VCaP (cell line): ENCODE measurements at regions not wholly inside any gene's neighbourhood (a gene's known extent, or its start where the extent isn't known, plus 50 kb on each side); places are given as distances from the start of the nearest gene placed in this dataset.

Experiments
- H3K27ac ChIP-seq: fragments of 450-650 bp; 2 replicates; pipeline ENCODE4 v1.5.1; 2017
- TF ChIP-seq, protein P1 (sequence below): fragments of 450-650 bp; conservative IDR thresholded peaks from 2 replicates; pipeline ENCODE4 v1.5.1; 2017; ENCODE audit warnings: mild to moderate bottlenecking, moderate library complexity

DNA sequence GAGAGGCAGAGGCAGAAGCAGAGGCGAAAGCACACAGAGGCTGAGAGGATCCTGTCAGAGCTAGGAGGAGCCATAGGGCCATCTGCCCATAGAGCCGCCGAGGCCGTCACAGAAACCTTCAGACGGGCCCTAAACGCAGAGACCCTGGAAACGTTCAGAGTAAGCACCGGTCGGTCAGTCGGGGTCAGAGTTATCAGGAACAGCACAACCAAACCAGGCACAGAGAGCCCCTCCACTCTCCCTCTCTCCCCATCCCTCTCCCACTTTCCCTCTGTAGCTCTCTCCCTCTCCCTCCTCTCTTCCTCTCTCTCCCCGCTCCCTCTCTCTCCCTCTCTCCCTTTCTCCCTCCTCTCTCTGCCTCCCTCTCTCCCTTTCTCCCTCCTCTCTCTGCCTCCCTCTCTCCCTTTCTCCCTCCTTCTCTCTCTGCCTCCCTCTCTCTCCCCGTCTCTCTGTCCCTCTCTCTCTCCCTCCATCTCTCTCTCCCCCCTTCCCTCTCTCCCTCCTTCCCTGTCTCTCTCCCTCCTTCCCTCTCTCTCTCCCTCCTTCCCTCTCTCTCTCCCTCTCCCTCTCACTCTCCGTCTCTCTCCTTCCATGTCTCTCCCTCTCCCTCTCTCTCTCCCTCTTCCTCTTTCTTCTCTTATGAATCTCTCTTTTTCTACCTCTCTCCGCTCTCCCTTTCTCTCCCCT is 138.9 kb downstream of the C16orf95 start:
- H3K27ac ChIP-seq = no peak overlapping the region
- TF ChIP-seq, protein P1, sequence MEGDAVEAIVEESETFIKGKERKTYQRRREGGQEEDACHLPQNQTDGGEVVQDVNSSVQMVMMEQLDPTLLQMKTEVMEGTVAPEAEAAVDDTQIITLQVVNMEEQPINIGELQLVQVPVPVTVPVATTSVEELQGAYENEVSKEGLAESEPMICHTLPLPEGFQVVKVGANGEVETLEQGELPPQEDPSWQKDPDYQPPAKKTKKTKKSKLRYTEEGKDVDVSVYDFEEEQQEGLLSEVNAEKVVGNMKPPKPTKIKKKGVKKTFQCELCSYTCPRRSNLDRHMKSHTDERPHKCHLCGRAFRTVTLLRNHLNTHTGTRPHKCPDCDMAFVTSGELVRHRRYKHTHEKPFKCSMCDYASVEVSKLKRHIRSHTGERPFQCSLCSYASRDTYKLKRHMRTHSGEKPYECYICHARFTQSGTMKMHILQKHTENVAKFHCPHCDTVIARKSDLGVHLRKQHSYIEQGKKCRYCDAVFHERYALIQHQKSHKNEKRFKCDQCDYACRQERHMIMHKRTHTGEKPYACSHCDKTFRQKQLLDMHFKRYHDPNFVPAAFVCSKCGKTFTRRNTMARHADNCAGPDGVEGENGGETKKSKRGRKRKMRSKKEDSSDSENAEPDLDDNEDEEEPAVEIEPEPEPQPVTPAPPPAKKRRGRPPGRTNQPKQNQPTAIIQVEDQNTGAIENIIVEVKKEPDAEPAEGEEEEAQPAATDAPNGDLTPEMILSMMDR = no peak

GRCh38 chr16:87178977-87179376 is 138.2 kb downstream of the C16orf95 start:
- no peak overlapping the region for H3K27ac ChIP-seq
- TF ChIP-seq, protein P1 = no peak

GRCh38 chr16:87180069-87180468 is 137.1 kb downstream of the C16orf95 start:
- TF ChIP-seq, protein P1 = no peak
- H3K27ac ChIP-seq = no peak overlapping the region

DNA sequence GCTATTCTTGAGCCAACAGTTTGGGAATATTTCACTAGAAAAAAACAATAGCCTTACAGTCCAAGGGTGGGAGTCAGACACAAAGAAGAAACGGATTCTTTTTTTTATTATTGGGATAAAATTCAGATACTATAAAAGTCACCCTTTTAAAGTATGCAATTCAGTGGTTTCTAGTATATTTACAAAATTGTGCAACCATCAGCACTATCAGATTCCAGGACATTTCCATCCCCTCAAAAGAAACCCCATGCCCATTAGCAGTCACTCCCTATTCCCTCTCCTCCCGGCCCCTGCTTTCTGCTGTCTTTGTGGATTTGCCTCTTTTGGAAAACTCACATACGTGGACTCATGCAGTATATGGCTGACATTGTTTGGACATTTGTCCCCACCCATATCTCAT is 134.4 kb downstream of the C16orf95 start:
- H3K27ac ChIP-seq = no peak overlapping the region
- TF ChIP-seq, protein P1 = no peak

DNA sequence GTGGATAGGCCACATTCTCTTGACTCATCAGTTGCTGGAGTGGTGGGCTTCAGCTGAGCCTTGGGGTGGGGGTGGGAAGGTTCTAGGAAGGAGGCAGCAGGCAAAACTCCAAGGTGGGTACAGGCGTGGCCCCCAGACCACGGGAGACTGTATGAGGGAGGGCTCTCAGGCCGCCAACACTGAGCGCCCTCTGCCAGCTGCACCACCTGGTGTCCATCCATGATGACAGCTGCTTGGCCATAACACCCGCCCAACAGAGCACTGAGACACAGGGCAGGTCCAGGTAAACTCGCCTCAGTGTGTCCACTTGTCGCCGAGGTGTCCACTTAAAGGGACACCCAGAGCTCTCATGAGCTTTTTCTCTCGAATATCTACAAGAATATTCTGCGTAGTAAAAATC is 133.5 kb downstream of the C16orf95 start:
- TF ChIP-seq, protein P1 = no peak
- no peak overlapping the region for H3K27ac ChIP-seq

GRCh38 chr16:87185308-87185707 is 131.9 kb downstream of the C16orf95 start:
- H3K27ac ChIP-seq = no peak overlapping the region
- TF ChIP-seq, protein P1 = no peak

DNA sequence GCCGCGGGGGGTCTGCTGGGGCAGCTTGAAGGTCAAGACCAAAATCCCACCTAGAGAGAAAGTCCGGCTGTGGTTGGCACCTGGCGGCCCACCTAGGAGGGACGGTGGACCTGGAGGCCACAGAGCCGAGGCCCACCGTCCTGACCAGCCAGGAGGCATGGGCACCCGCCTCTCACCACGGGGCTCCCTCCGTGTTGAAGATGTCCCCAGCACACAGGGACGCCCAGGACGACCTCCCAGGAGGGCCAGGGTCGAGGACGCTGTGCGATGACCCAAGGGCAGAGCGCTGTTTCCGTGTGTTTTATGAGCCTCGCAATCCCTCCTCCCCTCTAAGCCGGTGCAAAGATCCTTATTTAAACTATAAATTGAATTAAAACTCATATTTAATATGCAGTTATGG is 131.2 kb downstream of the C16orf95 start:
- TF ChIP-seq, protein P1 = no peak
- H3K27ac ChIP-seq = no peak overlapping the region
